Trophoblast cell (in vitro differentiated cells and primary cell): ENCODE measurements at regions not wholly inside any gene's neighbourhood (a gene's known extent, or its start where the extent isn't known, plus 50 kb on each side); places are given as distances from the start of the nearest gene placed in this dataset.
A peak's percentile ranks its signal among the peaks of the same experiment; 100 is the strongest.
"Not testable (repeated sequence)": the region's sequence is repeated elsewhere in the genome, so short reads cannot be mapped to it uniquely, and the experiment has no call there.

Experiments
- DNase-seq, 2 donors: peaks; one replicate each; pipeline ENCODE4 v3.0.0-alpha.2; 2016
- H2AFZ ChIP-seq: 2 replicates; pipeline ENCODE4 v1.6.1; 2013; ENCODE audit warnings: low read length, moderate library complexity, mild to moderate bottlenecking; ENCODE audit not compliant: insufficient read depth, poor library complexity
- H2AK5ac ChIP-seq: 2 replicates; pipeline ENCODE4 v1.6.1; 2013; ENCODE audit warnings: mild to moderate bottlenecking, low read length
- H2BK120ac ChIP-seq: 2 replicates; pipeline ENCODE4 v1.6.1; 2013; ENCODE audit warnings: low read length, mild to moderate bottlenecking, moderate library complexity; ENCODE audit not compliant: insufficient read depth, poor library complexity
- H2BK12ac ChIP-seq: 2 replicates; pipeline ENCODE4 v1.6.1; 2013; ENCODE audit warnings: mild to moderate bottlenecking, low read length, moderate library complexity
- H2BK5ac ChIP-seq: 2 replicates; pipeline ENCODE4 v1.6.1; 2013; ENCODE audit warnings: low read length, low read depth, moderate library complexity, mild to moderate bottlenecking; ENCODE audit not compliant: poor library complexity
- H3K14ac ChIP-seq: 2 replicates; pipeline ENCODE4 v1.6.1; 2013; ENCODE audit warnings: mild to moderate bottlenecking, low read length
- H3K18ac ChIP-seq: 2 replicates; pipeline ENCODE4 v1.6.1; 2013; ENCODE audit warnings: mild to moderate bottlenecking, low read length
- H3K23ac ChIP-seq: 2 replicates; pipeline ENCODE4 v1.6.1; 2013; ENCODE audit warnings: low read length
- H3K27ac ChIP-seq: 2 replicates; pipeline ENCODE4 v1.5.1; 2013; ENCODE audit warnings: low read depth, mild to moderate bottlenecking, inconsistent platforms, low read length, moderate library complexity
- H3K27me3 ChIP-seq: 2 replicates; pipeline ENCODE4 v1.6.1; 2013; ENCODE audit warnings: inconsistent platforms, mild to moderate bottlenecking, low read length, moderate library complexity; ENCODE audit not compliant: insufficient read depth
- H3K36me3 ChIP-seq, 2 experiments: 1 replicate in 1 of 2; 2 replicates in 1 of 2; pipeline ENCODE4 v1.6.1; 2013; ENCODE audit warnings: low read length in 2 of 2, mild to moderate bottlenecking in 2 of 2, moderate library complexity in 1 of 2; ENCODE audit not compliant: insufficient read depth in 2 of 2, control insufficient read depth in 1 of 2
- H3K4ac ChIP-seq: 2 replicates; pipeline ENCODE4 v1.6.1; 2013; ENCODE audit warnings: low read depth, mild to moderate bottlenecking, low read length, moderate library complexity
- H3K4me1 ChIP-seq, 2 experiments: 1 replicate in 1 of 2; 2 replicates in 1 of 2; pipeline ENCODE4 v1.6.1; 2013; ENCODE audit warnings: low read length in 2 of 2, mild to moderate bottlenecking in 2 of 2, moderate library complexity in 1 of 2; ENCODE audit not compliant: insufficient read depth in 2 of 2, control insufficient read depth in 1 of 2
- H3K4me2 ChIP-seq: 2 replicates; pipeline ENCODE4 v1.6.1; 2013; ENCODE audit warnings: inconsistent platforms, mild to moderate bottlenecking, low read length, moderate library complexity
- H3K4me3 ChIP-seq: 2 replicates; pipeline ENCODE4 v1.5.1; 2013; ENCODE audit warnings: mild to moderate bottlenecking, low read depth, low read length, inconsistent platforms
- H3K79me1 ChIP-seq: one replicate; pipeline ENCODE4 v1.6.1; 2013; ENCODE audit warnings: low read length
- H3K79me2 ChIP-seq: 2 replicates; pipeline ENCODE4 v1.6.1; 2013; ENCODE audit warnings: low read length, mild to moderate bottlenecking; ENCODE audit not compliant: control insufficient read depth, insufficient read depth, poor library complexity
- H3K9ac ChIP-seq: 2 replicates; pipeline ENCODE4 v1.6.1; 2013; ENCODE audit warnings: mild to moderate bottlenecking, low read length
- H3K9me3 ChIP-seq: 2 replicates; pipeline ENCODE4 v1.6.1; 2013; ENCODE audit warnings: low read depth, mild to moderate bottlenecking, control low read depth, inconsistent platforms, low read length; ENCODE audit not compliant: insufficient read depth
- H4K12ac ChIP-seq: 2 replicates; pipeline ENCODE4 v1.6.1; 2013; ENCODE audit warnings: low read depth, mild to moderate bottlenecking, low read length, moderate library complexity
- H4K8ac ChIP-seq: 2 replicates; pipeline ENCODE4 v1.6.1; 2013; ENCODE audit warnings: low read depth, mild to moderate bottlenecking, low read length, moderate library complexity
- H4K91ac ChIP-seq: one replicate; pipeline ENCODE4 v1.6.1; 2013; ENCODE audit warnings: low read depth, mild to moderate bottlenecking, low read length, moderate library complexity
- WGBS: extraction: QIAGEN DNeasy Blood & Tissue Kit; methylation state at CpG from one replicate; pipeline ENCODE4 v1.1.7; 2013; ENCODE audit warnings: missing lambda C conversion rate; ENCODE audit not compliant: insufficient read length, insufficient coverage; ENCODE audit errors: extremely low coverage; 5-methylcytosine and 5-hydroxymethylcytosine counted together

- Histone ChIP-seq H4K8ac (no peak overlapping the region), H3K79me1 (no peaks in the 10 kb centered on the region), H3K27me3 (no peaks in the 10 kb centered on the region), H3K79me2 (no peaks in the 10 kb centered on the region), H3K23ac (no peak overlapping the region), H4K91ac (no peak overlapping the region), H3K4me3 (no peak overlapping the region), H3K4ac (no peak overlapping the region), H2AK5ac (no peak overlapping the region), H3K4me2 (no peak overlapping the region), H3K4me1 (peaks cover 2 to 3% of the 10 kb centered on the region in 2 experiments), H2BK12ac (no peak overlapping the region), H2BK120ac (no peak overlapping the region), H3K14ac (no peak overlapping the region), H3K18ac (no peak overlapping the region), H3K9me3 (no peaks in the 10 kb centered on the region), H4K12ac (no peak overlapping the region), H3K36me3 (no peaks in the 10 kb centered on the region), H3K27ac (no peak overlapping the region), H2AFZ (no peak overlapping the region), H3K9ac (no peak overlapping the region), H2BK5ac (no peak overlapping the region)
- WGBS = no CpG with 5 or more reads among the region's 4 CpGs
- no peak for DNase-seq
These were observed 58.3 kb upstream of the COBL start for GRCh38 chr7:51374936-51375335.

GRCh38 chr7:51373607-51374006, 57.0 kb upstream of the COBL start:
- no CpG with 5 or more reads among the region's 2 CpGs for WGBS
- H3K4me2 ChIP-seq, H4K91ac ChIP-seq, H3K4ac ChIP-seq, H2AK5ac ChIP-seq, H3K23ac ChIP-seq, H3K36me3 ChIP-seq, H3K27ac ChIP-seq, H3K79me2 ChIP-seq, H3K18ac ChIP-seq, H4K12ac ChIP-seq, H2AFZ ChIP-seq, H2BK12ac ChIP-seq, H3K4me1 ChIP-seq, H3K9ac ChIP-seq, H2BK5ac ChIP-seq, H3K27me3 ChIP-seq, DNase-seq, H2BK120ac ChIP-seq, H4K8ac ChIP-seq, H3K14ac ChIP-seq, H3K9me3 ChIP-seq, H3K4me3 ChIP-seq, H3K79me1 ChIP-seq: not testable (repeated sequence)

- no peak overlapping the region for H3K23ac ChIP-seq
- H3K4me1 ChIP-seq = no peaks in the 10 kb centered on the region
- H2AFZ ChIP-seq = no peak overlapping the region
- H2BK5ac ChIP-seq = no peak overlapping the region
- H3K9ac ChIP-seq = no peak overlapping the region
- H3K14ac ChIP-seq = no peak overlapping the region
- H3K4ac ChIP-seq = no peak overlapping the region
- H4K8ac ChIP-seq = no peak overlapping the region
- no peak overlapping the region for H4K12ac ChIP-seq
- peaks cover 4% of the 10 kb centered on the region for H3K9me3 ChIP-seq
- no peaks in the 10 kb centered on the region for H3K36me3 ChIP-seq
- H3K18ac ChIP-seq = no peak overlapping the region
- H3K27me3 ChIP-seq = no peaks in the 10 kb centered on the region
- H3K79me1 ChIP-seq = no peaks in the 10 kb centered on the region
- H4K91ac ChIP-seq = no peak overlapping the region
- no peak overlapping the region for H3K4me2 ChIP-seq
- H2BK120ac ChIP-seq = no peak overlapping the region
- DNase-seq = peak in 1 of 2 donors; percentile 60
- no peak overlapping the region for H3K27ac ChIP-seq
- no CpG with 5 or more reads among the region's 3 CpGs for WGBS
- no peak overlapping the region for H2BK12ac ChIP-seq
- no peak overlapping the region for H2AK5ac ChIP-seq
- H3K79me2 ChIP-seq = no peaks in the 10 kb centered on the region
- no peak overlapping the region for H3K4me3 ChIP-seq
These were observed 53.1 kb upstream of the COBL start for GRCh38 chr7:51369746-51370145.

GRCh38 chr7:51369228-51369627, 52.6 kb upstream of the COBL start:
- not testable (repeated sequence) for H4K91ac ChIP-seq, H3K4me2 ChIP-seq, H3K9me3 ChIP-seq, H2AFZ ChIP-seq, H4K8ac ChIP-seq, H3K79me2 ChIP-seq, H2BK5ac ChIP-seq, H2BK12ac ChIP-seq, H3K4me3 ChIP-seq, H3K9ac ChIP-seq, H3K27ac ChIP-seq, H3K36me3 ChIP-seq, DNase-seq, H3K14ac ChIP-seq, H3K27me3 ChIP-seq, H3K4ac ChIP-seq, H4K12ac ChIP-seq, H2AK5ac ChIP-seq, H3K18ac ChIP-seq, H3K79me1 ChIP-seq, H3K23ac ChIP-seq, H2BK120ac ChIP-seq, H3K4me1 ChIP-seq
- no CpG with 5 or more reads among the region's 3 CpGs for WGBS
